Kidney tubule cell (primary cell): ENCODE measurements at regions not wholly inside any gene's neighbourhood (a gene's known extent, or its start where the extent isn't known, plus 50 kb on each side); places are given as distances from the start of the nearest gene placed in this dataset.
"Not testable (repeated sequence)": the region's sequence is repeated elsewhere in the genome, so short reads cannot be mapped to it uniquely, and the experiment has no call there.

Experiments
- DNase-seq: peaks from one replicate; pipeline ENCODE4 v3.0.0-alpha.2; 2018; ENCODE audit warnings: low spot score

- no peak for DNase-seq
These were observed 2458.5 kb downstream of the ARAP2 start for GRCh38 chr4:33785843-33786242.

DNA sequence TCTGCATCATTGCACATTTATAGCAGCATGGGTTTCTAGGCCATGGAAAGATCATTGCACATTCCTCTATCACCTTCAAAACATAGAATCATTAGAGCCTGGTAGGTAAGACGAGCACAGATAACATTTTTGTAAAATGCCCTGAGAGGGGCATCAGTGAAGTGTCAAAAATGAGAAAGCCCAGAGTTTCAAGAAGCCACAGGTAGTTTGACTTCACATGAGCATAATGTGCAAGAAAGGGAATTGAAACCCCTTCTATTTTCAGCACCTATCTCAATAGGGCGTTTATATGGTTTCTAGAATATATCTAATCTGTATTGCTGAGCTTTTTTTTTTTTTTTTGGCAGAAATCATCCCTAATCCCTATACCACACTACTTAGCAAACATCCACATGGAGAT, 2441.7 kb downstream of the ARAP2 start:
- DNase-seq = no peak

GRCh38 chr4:33825685-33826084, 2418.6 kb downstream of the ARAP2 start:
- no peak for DNase-seq

GRCh38 chr4:33829356-33829755, 2415.0 kb downstream of the ARAP2 start:
- DNase-seq = not testable (repeated sequence)

DNA sequence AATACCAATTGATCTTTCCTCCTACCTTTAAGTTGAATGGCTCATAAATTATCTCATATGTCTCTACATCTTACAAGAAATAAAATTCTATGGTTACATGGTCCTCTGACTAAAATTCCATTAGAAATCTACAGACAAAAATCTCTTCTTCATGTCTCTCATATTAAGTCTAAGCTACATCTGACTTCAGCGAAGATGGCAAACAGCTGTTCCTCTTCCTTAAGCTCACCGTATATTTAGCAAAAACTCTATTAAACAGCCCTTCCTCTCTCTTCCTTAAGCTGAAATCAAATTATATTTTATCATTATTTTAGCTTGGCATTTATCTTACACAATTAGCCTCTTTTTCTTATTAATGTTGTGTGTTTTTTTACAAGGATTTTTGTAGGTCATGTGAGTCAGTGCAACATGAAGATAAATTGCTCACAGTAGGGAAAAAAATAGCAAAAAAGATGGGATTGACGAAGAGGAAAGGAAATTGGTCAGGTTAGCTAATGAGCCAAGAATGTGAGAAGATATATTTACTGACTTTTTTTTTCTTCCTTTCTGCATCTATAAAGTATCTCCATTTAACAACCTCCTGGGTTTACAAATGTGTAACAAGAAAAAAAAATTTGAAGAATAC, 2412.8 kb downstream of the ARAP2 start:
- DNase-seq = peak; percentile 15

DNA sequence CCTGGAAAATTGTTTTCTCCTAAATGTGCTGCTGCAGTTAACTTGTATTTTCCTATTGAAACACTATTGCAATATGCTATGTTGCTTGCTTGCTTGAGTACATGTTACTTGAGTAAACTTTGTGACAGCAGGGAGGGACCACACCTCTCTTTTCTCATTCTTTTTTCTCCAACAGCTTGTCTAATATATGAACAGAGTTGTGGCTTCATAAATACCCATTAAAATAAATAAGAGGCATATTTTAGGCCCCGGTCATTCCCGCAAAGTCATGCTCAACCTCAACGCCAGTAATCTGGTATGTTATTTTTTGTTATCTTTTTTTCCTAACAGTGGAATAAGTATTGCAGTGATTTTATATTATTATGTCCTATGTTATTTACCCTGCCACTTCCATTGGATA, 2408.6 kb downstream of the ARAP2 start:
- not testable (repeated sequence) for DNase-seq

DNA sequence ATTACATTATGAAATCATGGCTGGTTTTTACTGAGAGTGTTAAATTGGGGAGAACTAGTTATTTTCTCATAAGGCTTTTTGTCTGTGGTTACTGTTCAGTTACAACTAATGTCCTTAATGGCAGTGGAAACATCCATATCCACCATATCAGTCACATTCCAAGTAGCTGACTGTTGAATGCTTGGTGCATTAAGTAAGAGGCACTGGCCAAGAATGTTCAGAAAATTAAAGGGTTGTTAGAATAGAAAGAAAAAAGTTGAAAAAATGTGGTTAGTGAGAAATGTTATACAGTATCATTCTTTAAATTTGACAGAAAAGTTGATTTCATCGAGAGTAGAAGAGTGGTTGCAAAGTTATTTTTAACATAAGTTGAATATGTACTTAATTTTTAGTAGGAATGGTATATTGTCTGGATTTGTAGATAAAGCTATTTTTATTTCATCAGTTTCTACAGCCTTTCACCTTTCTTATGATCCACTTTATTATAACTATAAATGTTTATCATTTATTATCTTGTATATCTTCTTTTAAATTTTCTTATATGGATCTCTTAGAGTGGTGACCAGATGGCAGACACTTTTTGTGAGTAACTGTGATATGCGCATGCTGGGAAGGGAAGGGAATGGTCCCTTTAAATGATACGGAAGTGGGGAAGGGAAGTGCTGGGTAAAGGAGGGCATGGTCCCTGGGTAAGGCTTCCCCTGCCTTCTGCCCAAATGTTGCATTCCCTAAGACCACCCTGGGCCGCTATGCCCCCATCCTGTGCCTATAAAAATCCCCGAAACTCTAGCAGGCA, 2407.1 kb downstream of the ARAP2 start:
- DNase-seq = peak; percentile 79

DNA sequence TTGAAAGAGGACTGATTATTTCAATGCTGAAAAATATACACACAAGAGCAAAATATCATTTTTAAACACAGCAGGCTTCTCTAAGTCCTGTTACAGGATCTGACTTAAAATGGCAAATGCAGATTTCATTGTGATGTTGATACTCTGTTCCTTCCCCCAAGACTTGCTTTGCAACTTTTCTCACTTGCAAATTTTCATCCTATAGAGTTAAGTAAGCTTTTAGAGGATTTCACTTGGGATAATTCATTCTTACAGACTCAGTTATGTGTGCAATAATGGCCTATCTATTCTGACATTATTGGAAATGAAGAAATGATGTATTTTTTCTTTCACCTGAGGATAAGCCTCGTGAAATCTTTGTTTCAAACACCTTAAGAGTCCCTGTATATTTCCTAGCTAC, 2403.2 kb downstream of the ARAP2 start:
- DNase-seq = no peak

GRCh38 chr4:33850371-33850902, 2393.9 kb downstream of the ARAP2 start:
- DNase-seq = no peak

GRCh38 chr4:33853670-33854069, 2390.6 kb downstream of the ARAP2 start:
- DNase-seq = not testable (repeated sequence)

- DNase-seq = no peak
These were observed 2379.9 kb downstream of the ARAP2 start for GRCh38 chr4:33864290-33864859.

DNA sequence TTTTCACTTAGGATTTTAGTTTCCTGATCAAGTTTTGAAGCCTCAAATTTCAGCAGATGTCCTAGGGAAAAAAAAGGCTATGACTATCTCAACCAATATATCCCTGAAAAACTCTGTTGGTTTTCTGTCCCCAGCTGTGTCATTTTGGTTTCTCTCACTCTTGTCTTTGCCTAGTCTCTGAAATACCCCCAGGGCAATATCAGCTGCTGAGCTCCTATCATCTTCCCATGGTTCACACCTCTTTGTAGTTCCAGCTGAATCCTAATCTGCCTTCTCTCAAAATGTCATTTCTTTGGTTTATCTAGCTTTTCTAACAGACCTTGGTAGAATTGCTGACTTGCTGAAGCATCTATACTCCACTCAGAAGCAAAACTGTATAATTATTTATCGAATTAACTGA, 2370.5 kb downstream of the ARAP2 start:
- no peak for DNase-seq

GRCh38 chr4:33878710-33879109, 2365.6 kb downstream of the ARAP2 start:
- no peak for DNase-seq

DNA sequence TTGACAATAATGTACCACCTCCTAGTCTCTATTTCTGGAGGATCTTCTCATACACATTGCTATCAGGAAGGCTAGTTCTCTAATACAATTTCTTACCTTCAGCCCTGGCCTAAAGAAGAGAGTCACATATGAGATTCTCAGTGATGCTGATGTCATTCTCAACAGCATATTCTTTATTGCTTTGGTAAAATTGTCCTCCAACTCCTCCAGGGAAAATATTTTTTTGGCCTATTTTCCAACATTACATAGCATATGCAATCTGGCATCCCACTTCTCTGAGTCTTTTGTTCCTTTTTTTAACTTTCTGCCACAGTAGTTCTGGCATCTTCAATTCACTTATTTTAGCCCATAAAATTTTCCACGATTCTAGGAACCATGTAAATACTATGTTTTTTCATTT, 2363.1 kb downstream of the ARAP2 start:
- no peak for DNase-seq

GRCh38 chr4:33882246-33882990, 2361.9 kb downstream of the ARAP2 start:
- DNase-seq = no peak

GRCh38 chr4:33883111-33883510, 2361.2 kb downstream of the ARAP2 start:
- no peak for DNase-seq

DNA sequence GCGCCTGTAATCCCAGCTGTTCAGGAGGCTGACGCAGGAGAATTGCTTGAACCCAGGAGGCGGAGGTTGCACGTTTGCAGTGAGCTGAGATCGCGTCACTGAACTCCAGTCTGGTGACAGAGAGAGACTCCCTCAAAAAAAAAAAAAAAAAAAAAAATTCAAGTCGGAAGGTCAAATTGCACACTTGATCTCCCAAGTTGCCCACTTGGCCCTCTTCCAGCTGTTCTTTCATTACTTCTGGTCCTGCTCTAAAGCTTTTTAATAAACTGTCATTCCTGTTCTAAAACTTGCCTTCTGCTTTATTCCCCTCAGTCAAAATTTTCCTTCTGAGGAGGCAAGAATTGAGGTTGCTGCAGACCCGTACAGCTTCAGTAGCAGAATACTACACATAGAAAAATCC, 2358.0 kb downstream of the ARAP2 start:
- no peak for DNase-seq

DNA sequence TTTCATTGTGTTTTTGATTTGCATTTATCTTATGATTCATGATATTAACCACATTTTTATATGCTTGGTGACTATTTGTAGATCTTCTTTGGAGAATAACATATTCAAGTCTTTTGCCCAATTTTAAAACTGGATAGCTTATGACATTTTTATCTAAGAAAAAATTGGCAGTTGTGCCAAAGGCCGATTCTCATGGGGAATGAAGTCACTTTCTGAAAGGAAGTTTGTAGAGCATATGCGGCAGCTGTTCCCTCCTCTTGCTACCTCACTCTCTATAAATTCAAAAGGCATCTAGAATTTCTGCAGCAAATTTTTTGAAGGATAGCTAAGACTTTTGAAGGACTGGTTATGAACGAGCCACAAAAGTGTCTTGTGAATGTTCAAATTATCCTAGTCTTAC, 2353.5 kb downstream of the ARAP2 start:
- no peak for DNase-seq

DNA sequence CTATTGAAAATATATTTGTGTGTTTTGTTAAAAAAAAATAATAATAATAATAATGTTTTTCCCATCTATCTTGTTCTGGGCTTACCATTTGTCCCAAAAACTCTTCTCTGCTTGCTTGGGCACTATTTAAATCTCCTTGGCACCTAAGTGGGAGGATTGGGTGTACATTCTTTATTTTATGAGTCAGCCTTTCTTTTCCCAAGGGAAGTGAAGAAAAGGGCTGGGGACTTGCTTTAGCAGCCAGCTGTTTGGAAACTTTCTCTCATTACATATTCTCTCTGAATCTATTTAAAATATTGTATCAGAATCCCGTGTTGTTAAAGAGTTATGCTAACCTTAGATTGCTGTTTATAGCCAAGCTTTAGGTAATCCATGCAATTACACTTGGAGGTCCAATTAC, 2332.4 kb downstream of the ARAP2 start:
- DNase-seq = no peak

GRCh38 chr4:33914386-33914785, 2329.9 kb downstream of the ARAP2 start:
- no peak for DNase-seq

DNA sequence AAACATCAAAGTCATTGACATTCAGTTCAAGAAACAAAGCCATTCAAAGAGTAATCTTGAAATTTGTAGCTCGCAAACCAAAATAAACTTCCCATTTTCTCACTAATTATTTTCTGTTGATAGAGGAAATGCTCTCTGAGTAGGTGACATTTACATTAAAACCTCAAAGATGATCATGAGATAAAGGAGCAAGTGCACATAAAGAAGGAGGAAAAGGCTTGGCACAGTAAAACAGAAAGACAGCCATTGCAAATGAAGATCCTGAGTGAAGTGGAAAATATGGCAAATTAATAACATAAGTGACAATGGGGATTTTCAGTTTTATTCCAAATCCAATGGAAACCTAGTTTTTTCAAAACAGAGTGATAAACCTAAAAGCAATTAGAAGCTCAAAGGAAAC, 2320.8 kb downstream of the ARAP2 start:
- no peak for DNase-seq

GRCh38 chr4:33924239-33924638, 2320.1 kb downstream of the ARAP2 start:
- peak; percentile 71 for DNase-seq
